ENCODE measurements at regions not wholly inside any gene's neighbourhood (a gene's known extent, or its start where the extent isn't known, plus 50 kb on each side); places are given as distances from the start of the nearest gene placed in this dataset.

DNA sequence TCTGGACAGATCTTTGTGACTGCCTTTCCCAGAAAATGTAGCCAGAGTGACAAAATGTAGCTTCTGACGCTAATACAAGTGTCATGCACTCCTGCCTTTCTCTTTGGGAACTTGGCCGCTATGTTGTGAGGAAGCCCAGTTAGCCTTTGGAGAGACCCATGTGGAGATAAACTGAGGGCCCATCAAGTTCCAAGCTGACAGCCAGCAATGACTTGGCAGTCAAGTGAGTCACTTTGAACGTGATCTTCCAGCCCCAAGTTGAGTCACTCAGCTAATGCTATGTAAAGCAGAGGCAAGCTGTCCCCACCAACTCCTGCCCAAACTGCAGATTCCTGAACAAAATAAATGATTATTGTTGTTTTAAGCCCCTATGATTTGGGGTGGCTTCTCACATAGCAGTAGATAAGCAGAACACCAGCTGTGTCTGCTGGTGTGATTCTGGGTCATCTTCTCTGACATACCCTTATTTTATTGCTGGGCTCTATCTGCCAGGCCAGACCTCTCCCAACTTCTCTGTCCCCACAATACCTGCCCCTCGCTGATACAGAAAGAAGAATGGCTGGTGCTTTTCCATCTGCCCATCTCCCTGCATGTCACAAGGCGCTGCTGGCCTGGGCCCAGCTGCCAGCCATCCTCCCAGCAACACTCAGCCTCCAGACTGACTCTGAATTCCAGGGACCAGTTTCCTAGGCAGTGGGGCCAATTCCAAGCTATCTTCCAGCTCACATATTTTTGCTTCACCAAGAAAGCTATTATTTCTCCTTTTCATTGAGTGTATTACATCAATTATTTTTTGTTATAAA, 274.8 kb downstream of the LRFN2 start:
- DNase-seq = no peak

DNA sequence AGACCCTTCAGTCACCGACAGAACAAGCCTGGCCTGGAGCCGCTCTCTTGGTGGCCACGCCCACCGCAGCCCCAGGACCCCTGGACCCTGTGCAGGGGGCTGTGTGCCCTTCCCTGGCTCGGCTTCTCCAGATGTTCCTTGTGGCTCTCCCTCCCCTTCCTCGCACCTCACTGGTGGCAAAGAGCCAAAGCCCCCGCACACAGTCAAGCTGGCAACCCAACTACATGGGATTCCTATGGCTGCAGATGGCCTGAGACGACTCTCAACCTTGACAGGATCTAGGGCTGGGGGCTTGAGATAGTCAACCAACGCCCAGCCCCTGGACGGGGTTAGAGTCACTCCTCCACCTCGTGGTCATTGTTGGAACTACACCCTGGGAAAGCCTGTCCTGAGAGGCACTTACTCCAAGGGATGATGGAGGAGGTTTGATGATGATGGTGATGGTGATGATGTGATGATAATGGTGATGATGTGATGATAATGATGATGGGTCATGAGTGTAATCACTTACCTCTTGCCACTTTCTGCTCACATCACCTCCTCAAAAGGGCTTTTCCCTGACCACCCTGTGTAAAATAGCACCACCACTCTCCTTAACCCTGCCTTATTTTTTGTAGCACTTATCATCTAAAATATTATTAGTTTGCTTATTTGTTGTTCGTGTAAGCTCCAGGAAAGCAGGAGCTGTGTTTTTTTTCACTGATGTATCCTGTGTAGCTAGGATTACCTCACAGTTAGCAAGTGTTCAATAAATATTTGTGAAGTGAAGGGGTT, 278.4 kb downstream of the LRFN2 start:
- DNase-seq = no peak

DNA sequence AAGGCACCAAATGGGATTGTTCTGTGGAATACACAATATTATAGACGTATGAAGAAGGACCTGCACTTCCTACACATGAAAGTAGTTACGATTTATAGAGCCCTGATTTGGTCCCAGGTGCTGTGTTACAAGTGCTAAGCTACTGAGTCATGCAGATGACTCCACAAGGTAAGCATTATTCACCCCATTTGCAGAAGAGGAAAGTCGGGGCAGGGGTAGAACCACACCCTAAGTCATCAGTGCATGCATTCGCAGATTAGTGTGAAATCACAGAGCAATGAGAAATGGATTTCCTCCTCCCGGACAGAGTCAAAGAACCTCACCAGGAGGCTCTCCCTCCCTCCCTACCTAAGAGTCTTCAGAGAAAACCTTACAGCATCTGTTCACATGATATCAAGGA, 279.5 kb downstream of the LRFN2 start:
- no peak for DNase-seq

DNA sequence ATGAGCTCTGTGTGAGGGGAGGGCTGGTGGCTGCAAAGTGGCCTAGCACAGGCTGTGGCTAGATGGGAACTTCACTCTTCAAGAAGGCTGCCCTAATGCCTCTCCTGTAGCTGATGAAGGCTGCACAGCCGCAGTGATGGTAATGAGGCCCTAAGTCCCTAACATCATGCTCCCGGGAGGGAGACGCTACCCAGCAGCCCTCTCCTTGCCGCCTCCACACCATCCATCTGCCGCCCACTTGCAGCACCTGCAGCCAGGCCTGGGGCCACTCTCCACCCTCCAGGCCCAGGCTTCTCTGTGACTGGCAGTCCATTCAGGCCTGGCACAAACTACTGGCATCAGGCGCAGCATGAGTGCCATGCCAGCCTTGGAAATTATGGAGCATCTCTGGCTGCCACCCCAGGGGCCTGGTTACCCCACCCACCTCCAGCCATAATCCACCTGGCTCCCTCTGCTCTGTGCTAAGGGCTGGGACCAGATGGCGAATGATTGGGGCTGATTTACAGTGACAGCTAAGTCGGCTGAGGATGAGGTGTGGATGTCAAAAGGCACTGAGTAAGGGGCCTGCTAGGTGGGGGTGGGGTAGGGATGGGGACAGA, 284.2 kb downstream of the LRFN2 start:
- no peak for DNase-seq

DNA sequence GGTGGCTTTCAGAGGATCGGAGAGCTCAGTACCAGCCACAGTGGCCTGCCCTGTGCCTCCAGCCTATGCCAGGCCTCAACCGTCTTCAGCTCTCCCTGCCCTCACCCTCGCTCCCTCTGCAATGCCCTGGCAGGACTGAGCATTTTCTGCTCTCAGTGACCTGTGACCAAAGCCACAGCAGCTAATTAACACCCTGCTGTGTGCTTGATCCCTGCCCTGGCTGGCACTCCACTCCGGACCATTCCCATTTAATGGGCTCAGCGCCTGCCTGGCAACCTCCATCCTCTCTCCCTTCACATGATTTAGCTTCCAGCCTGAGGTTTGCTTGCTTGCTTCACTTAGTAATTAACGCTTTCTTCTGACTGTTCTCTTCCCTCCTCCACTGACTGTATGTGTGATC, 287.5 kb downstream of the LRFN2 start:
- DNase-seq = no peak

DNA sequence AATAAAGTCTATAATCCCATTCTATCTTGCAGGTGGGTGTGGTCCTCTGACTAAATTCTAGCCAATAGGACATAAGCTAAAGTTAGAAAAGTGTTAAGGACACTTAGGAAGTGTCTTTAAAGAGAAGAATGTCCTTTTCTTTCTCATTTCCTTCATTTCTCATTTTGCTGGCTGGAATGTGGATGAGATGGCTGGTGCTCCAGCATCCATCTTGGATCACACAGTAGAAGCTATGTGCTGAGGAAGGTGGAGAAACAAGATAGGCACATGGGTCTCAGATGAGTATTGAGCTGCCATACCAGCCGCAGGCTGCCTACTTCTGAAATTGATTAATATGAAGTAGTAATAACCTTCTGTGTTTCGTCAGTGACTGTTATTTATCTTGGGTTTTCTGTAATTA, 289.0 kb downstream of the LRFN2 start:
- no peak for DNase-seq

DNA sequence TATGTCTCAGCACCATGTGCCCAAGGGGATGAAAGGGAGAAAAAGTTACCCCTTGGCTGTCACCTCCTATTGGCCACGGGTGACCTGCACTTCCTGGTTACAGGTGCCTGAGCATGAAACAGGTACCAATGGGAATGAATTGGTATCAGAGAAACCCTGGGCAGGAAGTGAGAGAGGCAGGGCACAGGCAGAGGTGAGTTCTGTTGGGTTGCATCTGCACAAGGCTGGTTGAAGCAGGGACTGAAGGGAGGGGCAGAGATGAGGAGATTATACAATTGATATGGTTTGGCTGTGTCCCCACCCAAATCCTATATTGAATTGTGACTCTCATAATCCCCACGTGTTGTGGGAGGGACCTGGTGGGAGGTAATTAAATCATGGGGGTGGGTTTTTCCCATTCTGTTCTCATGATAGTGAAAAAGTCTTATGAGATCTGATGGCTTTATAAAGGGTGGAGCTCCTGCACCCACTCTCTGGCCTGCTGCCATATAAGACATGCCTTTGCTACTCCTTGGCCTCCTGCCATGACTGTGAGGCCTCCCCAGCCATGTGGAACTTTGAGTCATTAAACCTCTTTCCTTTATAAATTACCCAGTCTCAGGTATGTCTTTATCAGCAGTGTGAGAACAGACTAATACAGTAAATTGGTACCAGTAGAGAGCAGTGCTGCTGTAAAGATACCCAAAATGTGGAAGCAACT, 291.8 kb downstream of the LRFN2 start:
- no peak for DNase-seq

DNA sequence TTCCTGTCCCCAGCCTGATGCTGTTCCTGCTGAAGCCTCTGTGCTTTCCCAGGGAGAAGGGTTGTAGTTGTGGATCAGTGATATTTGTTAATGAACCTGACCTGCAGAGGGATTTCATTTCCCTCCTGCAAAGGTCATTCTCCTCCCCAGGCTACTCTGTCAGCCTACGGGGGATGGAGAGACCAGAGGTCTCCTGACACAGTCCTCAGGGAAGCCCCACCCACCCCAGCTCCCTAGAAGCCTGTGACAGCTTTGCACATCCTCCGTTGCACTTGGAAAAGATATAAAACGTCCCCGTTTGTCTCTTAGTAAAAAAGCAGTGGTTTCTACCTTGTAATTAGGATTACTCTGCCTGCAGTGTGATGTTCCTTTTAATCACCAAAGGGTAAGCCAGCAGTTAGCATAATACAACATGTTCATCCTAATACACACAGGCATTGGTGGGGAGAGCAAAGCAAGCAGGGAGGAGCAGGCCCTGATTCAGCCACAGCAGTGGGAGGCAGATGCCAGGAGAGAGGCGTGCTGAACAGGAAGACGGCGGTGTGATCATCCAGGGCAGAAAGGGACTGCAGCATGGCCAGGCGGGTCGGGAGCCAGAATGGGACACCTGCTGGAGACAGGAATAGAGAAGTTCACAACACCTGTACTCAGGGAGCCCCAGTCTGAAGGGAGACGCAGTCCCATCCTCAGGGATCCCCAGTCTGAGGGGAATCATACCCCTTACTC, 293.5 kb downstream of the LRFN2 start:
- DNase-seq = no peak

DNA sequence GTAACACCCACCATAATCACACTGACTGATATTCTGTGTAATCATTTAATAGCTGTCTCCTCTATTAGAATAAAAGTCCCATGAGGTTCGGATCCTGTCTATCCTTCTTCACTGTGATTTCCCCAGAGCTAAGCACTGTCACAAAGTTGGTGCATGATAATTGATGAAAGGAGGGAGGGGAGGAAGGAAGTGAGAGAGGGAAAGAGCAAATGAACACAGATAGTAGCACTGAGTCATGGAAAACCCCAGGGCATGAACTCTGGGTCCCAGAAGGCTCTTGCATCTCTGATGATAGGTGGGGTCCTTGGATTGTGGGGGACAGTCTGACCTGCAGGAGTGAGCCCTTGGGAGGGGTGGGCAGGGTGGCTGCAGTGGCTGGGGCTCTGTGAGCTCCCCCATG, 294.1 kb downstream of the LRFN2 start:
- no peak for DNase-seq

DNA sequence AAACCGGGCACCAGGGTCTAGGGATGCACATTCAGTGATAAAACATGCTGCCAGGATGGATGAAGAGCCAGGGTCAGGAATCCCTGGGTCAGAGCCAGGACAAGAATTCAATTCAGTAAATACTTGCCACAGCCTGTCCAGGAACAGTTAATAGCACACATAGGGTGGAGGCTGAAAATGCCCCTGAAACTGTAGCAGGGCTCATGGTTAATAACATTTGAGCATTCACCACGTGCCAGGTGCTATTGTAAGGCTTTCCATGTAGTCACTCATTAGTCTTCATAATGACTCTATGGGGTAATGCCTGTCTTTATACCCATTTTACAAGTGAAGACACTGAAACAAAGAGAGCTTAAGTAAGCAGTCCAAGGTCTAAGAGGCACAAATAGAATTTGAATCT, 296.3 kb downstream of the LRFN2 start:
- DNase-seq = no peak

DNA sequence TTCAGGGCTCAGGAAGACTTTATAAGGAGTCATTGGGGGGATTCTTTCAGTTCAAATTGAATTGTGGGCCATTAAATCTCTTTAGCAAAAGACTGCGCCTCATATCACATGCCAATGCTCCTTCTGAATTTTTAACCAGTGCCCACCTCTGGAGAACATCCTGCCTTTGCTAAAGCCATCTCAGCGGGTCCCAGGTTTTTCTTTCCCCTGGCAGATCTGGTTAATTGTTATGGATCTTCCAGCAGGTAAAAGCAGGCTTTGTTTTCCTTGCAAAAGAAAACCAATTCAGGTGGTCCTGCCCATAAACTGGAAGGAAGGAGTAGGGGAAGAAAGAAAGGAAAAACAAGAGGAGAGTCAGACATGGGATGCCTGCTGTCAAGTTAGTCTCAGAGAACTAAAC, 298.2 kb downstream of the LRFN2 start:
- DNase-seq = no peak

DNA sequence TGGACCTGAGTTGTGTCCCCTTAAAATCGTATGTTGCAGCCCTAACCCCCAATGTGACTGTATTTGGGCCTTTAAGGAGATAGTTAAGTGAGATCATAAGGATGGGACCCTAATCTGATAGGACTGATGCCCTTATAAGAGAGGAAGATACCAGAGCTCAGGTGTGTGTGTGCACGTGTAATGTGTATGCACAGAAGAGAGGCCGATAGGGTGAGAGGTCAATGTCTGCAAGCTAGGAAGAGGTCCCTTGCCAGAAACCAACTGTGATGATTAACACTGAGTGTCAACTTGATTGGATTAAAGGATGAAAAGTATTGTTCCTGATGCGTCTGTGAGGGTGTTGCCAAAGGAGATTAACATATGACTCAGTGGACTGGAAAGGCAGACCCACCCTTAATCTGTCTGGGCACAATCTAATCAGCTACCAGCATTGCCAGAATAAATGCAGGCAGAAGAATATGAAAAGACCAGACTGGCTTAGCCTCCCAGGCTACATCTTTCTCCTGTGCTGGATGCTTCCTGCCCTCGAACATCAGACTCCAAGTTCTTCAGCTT, 299.8 kb downstream of the LRFN2 start:
- no peak for DNase-seq

DNA sequence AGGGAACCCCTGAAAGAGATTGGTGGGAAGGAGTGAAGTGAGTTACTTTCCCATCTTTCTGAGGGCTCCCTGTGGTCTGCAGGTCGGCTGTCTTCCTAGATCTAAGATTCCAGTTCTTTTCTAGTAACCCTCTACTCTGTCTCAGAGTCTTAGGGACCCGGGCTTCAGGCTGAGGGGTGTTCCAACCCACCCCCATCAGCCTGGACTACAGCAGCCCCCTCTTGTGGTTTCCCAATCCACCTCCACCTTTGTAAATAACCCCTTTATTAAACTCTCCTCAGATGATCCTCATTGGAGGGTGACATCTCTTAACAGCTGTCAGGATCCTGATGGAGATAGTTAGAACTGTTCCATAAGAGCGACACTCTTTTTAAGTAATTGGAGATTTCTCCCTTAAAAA, 300.4 kb downstream of the LRFN2 start:
- DNase-seq = no peak

DNA sequence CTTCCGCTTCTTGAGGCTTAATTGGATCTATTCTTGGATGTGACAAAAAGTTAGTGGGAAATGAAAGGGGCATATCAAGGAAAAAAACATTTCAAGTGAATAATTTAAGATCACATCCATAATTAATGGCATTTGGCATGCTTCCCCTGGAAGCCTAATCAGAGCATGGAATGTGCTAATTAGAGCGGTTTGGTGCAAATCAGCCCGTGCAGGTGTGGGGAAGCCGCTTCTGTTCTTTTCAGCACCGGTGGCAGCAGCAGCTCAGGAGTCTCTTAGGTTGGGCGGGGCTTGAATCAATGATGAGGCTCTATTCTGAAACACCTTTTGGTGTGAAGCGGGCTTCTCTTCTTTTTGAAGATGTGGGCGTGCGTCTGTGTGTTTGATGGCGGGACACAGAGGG, 301.2 kb downstream of the LRFN2 start:
- DNase-seq = no peak

DNA sequence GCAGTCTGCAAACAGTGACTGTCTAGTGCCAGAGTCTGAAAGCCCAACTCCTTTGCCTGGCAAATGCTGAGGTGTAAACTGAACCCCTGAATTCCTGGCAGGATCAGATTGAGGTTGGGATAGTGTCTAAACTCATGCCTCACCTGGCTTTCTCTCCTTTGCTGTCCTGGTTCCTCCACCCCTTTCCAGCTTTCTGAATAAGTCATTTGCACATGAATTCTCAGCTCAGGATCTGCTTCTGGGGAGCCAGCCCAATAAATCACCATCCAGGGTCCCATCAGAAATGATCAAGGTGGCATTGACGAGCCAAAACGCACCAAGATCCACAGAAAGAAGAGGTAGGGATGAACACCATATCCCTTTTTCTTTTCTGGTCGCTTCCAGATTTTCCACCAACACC, 301.6 kb downstream of the LRFN2 start:
- DNase-seq = no peak

DNA sequence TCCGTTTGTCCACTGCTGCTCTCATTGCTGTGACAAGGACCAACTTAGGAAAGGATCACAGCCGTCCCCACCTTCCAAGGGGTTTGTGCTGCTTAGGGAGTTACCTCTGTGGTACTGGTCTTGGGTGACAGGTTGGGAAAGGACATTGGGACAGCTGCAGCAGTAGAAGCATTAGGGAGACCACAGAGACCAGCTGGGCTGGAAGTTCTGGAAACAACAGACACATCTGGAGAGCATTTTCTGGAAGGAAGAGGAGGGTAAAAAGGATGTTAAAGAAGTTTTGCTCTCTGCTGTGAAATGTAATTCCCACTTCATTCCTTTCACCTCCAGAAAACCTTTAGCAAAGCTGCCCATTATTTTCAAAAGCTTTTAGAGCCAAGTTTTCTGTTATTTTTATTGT, 304.2 kb downstream of the LRFN2 start:
- no peak for DNase-seq

DNA sequence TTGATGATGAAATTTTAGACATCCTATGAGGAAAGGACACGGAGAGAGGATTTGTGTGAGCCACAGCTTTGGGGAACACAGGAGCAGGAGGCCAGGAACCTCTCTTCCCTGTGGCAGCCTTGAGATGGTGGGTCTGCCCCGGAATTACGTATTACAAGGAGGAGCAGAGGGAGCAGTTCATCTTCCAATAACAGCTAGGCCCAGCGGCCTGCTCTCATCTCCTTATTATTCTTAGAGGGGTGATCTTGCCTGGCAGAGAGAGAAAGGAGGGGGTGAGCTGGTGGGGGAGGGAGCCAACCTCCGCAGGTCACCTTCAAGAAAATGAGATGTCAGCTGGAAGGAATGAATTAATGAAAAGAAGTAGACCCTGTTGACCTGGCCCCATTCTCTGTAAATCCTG, 305.8 kb downstream of the LRFN2 start:
- no peak for DNase-seq

DNA sequence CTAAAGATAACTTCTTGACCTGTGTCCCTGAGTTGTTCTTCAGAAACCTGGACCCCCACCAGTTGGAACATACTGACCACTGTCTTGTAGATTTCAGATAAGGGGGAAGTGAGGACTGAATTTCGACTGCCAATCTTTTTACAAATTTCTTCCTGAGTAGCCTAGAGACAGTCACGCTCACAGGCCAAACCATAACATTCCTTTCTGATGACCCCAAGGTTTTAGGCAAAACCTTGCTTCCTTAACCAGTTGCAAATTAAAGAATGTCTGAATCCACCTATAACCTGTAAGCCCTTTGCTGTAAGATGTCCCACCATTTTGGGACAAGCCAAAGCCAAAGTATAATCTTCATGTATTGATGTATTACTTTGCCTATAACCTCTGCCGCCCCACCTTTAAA, 306.9 kb downstream of the LRFN2 start:
- DNase-seq = no peak

DNA sequence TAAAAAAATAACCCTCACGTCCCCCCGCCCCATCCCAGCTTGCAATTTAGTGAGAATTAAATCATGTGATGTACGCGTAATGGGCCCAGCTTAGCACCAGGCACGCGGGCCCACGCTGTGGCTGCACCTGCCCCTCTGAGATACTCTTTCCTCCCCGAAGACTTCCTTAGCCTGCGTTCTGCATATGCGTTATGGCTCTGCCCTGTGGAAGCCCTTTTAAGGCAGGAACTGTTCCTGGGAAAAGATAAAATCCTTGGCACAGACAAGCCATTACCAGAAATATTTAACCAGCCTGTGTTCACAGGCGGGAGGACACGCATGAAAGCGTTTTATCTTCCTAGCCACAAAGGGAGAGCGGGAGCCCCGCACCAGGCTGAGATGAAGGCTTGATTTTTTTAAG, 311.0 kb downstream of the LRFN2 start:
- no peak for DNase-seq

DNA sequence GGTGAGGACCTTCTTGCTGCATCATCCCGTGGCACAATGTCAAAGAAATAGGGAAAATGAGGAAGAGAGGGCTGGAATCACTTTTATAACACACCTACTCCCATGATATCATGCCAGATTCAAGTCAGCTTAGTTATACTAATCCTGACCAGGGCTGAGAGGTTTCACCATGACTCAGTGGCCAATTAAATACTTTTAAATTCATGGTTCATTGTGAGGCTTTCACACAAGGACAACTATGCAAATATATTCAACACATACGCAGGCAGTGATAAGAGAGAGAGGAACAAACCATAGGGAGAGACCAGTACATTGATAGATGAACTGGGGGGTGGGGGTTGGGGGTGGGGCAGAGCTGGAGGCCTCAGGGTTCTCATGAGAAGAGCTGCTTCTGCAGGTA, 313.1 kb downstream of the LRFN2 start:
- DNase-seq = no peak

DNA sequence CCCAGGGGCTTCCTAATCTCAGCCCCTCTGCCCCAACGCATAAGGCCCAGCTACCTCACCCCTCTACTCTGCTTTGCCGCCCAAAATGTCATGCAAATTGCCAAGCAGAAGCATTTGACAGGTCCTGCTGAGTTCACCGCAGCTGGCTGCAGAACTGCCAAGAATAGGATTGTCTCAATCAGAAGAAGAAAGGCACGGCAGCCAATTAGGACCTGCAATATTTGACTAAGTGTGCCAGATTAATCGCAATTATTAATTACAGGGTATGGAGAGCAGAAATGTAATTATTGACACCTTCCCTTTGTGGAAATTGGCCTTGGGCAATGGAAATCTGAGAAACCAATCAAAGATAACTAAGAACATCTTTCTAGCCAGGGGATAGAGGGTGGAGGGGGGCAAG, 318.6 kb downstream of the LRFN2 start:
- DNase-seq = no peak

DNA sequence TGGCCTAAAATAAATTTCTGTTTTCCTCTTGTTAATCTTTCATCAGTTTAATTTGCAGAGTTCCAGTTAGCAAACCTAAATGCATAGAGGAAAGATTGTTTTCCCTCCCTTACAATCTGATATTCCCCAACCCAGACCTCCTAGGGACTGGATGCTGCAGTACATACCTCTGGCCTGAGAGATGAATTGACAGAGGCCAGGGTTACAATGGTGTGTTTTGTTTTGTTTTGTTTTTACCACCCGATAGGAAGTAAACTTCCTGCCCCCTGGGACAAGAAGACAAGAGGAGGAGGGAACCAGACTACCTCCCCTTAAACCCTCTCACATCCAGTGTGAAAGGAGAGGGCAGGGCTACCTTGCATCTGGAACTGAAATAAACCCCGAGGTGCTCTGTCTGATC, 319.0 kb downstream of the LRFN2 start:
- no peak for DNase-seq

DNA sequence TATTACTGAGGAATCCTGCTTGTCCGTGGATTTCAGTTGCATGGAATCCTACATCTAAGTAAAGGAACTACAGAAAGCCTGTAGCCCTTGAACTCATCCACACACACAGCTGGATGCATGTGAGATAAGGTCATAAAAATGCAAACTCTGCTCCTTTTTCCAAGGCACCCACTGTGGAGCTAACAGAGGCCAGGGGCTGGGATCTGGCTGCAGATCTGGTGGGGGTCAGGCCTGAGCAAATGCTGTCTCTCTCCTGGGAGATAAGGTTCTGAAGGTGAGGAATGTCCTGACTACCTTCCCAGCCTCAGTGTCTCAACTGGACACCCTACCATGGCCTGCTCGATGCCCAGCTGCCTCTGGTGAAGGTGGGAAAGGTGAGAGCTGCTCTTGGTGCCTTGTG, 321.5 kb downstream of the LRFN2 start:
- DNase-seq = no peak

Measured in NCI-H2107 (cell line).